ENCODE measurements at regions not wholly inside any gene's neighbourhood (a gene's known extent, or its start where the extent isn't known, plus 50 kb on each side); places are given as distances from the start of the nearest gene placed in this dataset.

- no peak for DNase-seq
These were observed 1095.9 kb upstream of the SORCS1 start for GRCh38 chr10:108260383-108260906.

- no peak for DNase-seq
These were observed 1089.6 kb upstream of the SORCS1 start for GRCh38 chr10:108254089-108254488.

- no peak for DNase-seq
These were observed 1088.3 kb upstream of the SORCS1 start for GRCh38 chr10:108252771-108253170.

GRCh38 chr10:108250936-108251620 lies 1086.6 kb upstream of the SORCS1 start:
- no peak for DNase-seq

GRCh38 chr10:108249940-108250339 lies 1085.4 kb upstream of the SORCS1 start:
- DNase-seq, result no peak

- no peak for DNase-seq
These were observed 1080.1 kb upstream of the SORCS1 start for GRCh38 chr10:108244443-108245228.

- no peak for DNase-seq
These were observed 1076.7 kb upstream of the SORCS1 start for GRCh38 chr10:108241166-108241565.

GRCh38 chr10:108238261-108238660 lies 1073.8 kb upstream of the SORCS1 start:
- no peak for DNase-seq

- DNase-seq, result no peak
These were observed 1066.1 kb upstream of the SORCS1 start for GRCh38 chr10:108230478-108231170.

GRCh38 chr10:108208732-108209131 lies 1044.2 kb upstream of the SORCS1 start:
- DNase-seq, result no peak

- no peak for DNase-seq
These were observed 1043.5 kb upstream of the SORCS1 start for GRCh38 chr10:108208038-108208437.

GRCh38 chr10:108204528-108205305 lies 1040.2 kb upstream of the SORCS1 start:
- DNase-seq, result peak; percentile 8

- no peak for DNase-seq
These were observed 1039.5 kb upstream of the SORCS1 start for GRCh38 chr10:108203905-108204527.

GRCh38 chr10:108187408-108188012 lies 1023.0 kb upstream of the SORCS1 start:
- no peak for DNase-seq

GRCh38 chr10:108184114-108184513 lies 1019.6 kb upstream of the SORCS1 start:
- no peak for DNase-seq

- DNase-seq, result no peak
These were observed 1016.4 kb upstream of the SORCS1 start for GRCh38 chr10:108180878-108181277.

GRCh38 chr10:108169846-108170245 lies 1005.3 kb upstream of the SORCS1 start:
- DNase-seq, result no peak

GRCh38 chr10:108167766-108168165 lies 1003.3 kb upstream of the SORCS1 start:
- DNase-seq, result no peak

GRCh38 chr10:108166401-108166800 lies 1001.9 kb upstream of the SORCS1 start:
- DNase-seq, result no peak

GRCh38 chr10:108147346-108147745 lies 982.8 kb upstream of the SORCS1 start:
- DNase-seq, result no peak

- DNase-seq, result no peak
These were observed 976.6 kb upstream of the SORCS1 start for GRCh38 chr10:108141064-108141463.

GRCh38 chr10:108132303-108132702 lies 967.8 kb upstream of the SORCS1 start:
- DNase-seq, result no peak
